Neural crest cell (in vitro differentiated cells): ENCODE measurements at regions not wholly inside any gene's neighbourhood (a gene's known extent, or its start where the extent isn't known, plus 50 kb on each side); places are given as distances from the start of the nearest gene placed in this dataset.

Source experiments
- DNase-seq: peaks from one replicate; pipeline ENCODE4 v3.0.0; 2021; ENCODE audit warnings: low read depth, mixed read lengths, low spot score
- H3K27ac Mint-ChIP-seq: one replicate; pipeline ENCODE4 v1.8.0; 2021; ENCODE audit warnings: mild to moderate bottlenecking, mixed read lengths; ENCODE audit not compliant: unreplicated experiment
- H3K27me3 Mint-ChIP-seq: 2 replicates; pipeline ENCODE4 v1.8.0; 2021; ENCODE audit warnings: low read depth, mild to moderate bottlenecking, mixed read lengths
- H3K36me3 Mint-ChIP-seq: 2 replicates; pipeline ENCODE4 v1.8.0; 2021; ENCODE audit warnings: low read depth, mild to moderate bottlenecking, mixed read lengths
- H3K4me1 Mint-ChIP-seq: 2 replicates; pipeline ENCODE4 v1.8.0; 2021; ENCODE audit warnings: mixed read lengths
- H3K4me3 Mint-ChIP-seq: one replicate; pipeline ENCODE4 v1.8.0; 2021; ENCODE audit warnings: mild to moderate bottlenecking, mixed read lengths
- H3K9me3 Mint-ChIP-seq: 2 replicates; pipeline ENCODE4 v1.8.0; 2021; ENCODE audit warnings: mixed read lengths
- TF ChIP-seq, protein P1 (sequence below): fragments of 200-600 bp; sonication (generic); conservative IDR thresholded peaks from 2 replicates; pipeline ENCODE4 v1.5.0; 2021; ENCODE audit warnings: antibody characterized with exemption, mild to moderate bottlenecking

DNA sequence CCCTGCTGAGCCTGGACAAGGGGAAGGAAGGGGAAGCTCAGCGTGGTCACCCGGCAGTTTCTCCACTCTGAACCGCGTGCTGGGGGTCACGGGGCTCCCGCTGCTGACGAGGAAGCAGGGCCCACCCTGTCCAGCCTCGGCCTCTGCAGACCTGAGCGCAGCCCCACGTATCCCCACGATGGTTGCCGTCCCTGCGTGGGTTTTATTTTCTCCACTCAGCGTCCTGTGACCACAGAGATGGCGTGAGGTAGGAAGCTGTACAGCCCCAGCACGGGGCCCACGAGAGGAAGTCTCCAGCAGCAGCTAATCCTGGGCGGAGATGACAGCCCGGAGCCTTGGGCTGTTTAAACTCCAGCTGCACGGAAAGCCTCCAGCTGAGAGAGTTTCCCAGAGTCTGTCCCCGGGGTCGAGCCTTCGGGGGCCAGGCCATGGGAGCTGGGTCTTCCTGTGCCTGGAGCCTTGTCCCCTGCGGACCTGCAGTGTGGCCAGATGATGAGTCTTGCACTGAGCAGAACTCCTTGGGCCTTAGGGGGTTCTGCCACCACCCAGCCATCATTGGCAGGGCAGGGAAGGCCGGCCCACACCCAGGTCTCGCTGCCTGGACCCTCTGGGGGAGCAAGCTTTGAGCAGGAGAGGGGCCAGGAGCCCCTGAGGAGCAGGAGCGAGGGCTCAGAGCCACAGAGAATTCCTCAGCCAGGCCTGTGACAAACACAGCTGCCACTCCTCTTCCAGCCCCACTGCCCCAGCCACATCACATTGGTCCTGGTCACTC lies 72.8 kb upstream of the FAM20C start:
- Mint-ChIP-seq H3K27ac (no peak overlapping the region), H3K9me3 (peaks cover 5% of the 10 kb centered on the region), H3K4me1 (peaks cover 10% of the 10 kb centered on the region), H3K27me3 (peaks cover 7% of the 10 kb centered on the region), H3K36me3 (no peaks in the 10 kb centered on the region), H3K4me3 (no peak overlapping the region)
- TF ChIP-seq, protein P1, sequence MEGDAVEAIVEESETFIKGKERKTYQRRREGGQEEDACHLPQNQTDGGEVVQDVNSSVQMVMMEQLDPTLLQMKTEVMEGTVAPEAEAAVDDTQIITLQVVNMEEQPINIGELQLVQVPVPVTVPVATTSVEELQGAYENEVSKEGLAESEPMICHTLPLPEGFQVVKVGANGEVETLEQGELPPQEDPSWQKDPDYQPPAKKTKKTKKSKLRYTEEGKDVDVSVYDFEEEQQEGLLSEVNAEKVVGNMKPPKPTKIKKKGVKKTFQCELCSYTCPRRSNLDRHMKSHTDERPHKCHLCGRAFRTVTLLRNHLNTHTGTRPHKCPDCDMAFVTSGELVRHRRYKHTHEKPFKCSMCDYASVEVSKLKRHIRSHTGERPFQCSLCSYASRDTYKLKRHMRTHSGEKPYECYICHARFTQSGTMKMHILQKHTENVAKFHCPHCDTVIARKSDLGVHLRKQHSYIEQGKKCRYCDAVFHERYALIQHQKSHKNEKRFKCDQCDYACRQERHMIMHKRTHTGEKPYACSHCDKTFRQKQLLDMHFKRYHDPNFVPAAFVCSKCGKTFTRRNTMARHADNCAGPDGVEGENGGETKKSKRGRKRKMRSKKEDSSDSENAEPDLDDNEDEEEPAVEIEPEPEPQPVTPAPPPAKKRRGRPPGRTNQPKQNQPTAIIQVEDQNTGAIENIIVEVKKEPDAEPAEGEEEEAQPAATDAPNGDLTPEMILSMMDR, result no peak
- no peak for DNase-seq

DNA sequence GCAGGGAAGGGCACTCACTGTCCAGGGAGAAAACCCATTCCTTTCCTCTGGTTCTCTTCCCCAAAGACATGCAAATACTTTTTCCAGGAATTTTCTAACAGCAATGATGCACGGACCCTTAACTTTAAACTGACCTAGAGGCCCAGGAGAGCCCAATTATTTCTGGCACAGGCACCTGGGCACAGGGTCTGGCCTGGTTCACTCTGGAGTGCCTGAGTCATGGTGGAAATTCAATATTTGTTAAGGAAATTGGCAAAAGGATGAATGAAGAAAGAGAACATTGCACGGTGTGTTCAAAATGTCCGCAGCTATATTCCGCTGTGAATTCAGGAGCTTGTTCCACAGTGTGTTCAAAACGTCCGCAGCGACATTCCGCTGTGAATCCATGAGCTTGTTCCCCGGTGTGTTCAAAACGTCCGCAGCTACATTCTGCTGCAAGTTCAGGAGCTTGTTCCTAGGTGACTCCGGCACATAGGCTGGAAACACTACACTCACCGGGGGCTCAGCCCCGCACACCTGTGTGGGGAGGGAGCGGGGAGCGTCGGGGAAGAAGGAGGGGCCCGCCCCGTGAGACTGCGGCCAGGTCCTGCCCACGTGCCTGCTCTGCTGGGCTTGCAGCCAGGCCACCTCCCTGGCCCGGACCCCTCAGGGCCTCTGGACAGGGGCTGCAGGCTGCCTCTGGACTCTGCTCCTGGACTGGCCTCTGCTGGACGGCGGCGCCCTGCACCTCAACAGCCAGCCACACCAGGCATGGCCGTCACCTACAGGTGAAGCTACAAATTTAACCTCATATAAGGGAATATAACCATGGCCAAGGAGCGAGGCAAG lies 72.0 kb upstream of the FAM20C start:
- H3K27ac Mint-ChIP-seq, result no peak overlapping the region

DNA sequence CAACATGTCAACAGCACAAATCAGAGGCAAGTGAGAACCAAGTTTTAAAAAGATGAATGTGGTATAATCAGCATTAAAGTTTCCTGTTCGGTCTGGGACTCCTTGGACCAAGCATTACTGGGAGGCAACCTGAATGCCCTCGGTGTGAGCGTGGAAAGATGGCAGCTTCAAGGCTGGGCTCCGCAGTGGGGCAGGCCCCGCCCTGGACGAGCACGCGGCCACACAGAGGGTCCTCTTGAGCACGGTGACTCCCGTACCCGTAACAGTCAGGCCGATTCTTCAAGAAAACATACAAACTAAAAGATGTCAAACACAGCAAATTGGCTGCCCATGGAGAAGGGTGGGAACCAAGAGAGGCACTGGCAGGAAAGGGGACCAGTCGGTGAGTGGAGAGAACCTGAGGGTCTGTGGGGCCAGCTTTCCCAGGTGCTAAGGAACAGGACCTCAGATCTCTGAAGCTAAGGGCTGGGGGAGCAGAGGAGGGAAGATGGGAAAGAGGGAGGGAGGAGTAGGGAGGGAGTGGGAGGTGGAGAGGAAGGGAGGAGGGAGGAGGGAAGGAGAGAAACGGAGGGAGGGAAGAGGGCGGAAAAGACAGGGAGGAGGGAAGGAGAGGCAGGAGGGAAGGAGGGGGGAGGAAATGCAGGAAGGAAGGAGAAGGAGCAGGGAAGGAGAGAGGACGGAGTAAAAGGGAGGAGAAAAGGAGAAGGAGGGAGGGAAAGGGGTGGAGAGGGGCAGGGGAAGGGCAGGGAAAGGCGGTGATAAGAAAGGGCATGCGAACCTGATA lies 71.2 kb upstream of the FAM20C start:
- no peak for DNase-seq
- no peaks in the 10 kb centered on the region for H3K36me3 Mint-ChIP-seq
- H3K27ac Mint-ChIP-seq, result no peak overlapping the region
- H3K27me3 Mint-ChIP-seq, result peaks cover 7% of the 10 kb centered on the region
- no peaks in the 10 kb centered on the region for H3K9me3 Mint-ChIP-seq
- H3K4me3 Mint-ChIP-seq, result no peak overlapping the region
- H3K4me1 Mint-ChIP-seq, result peaks cover 8% of the 10 kb centered on the region
- TF ChIP-seq, protein P1, result no peak

More for the DNA sequence above, 72.0 kb upstream of the FAM20C start:
- peaks cover 11% of the 10 kb centered on the region for H3K4me1 Mint-ChIP-seq
- TF ChIP-seq, protein P1, result no peak
- no peaks in the 10 kb centered on the region for H3K36me3 Mint-ChIP-seq
- peaks cover 2% of the 10 kb centered on the region for H3K9me3 Mint-ChIP-seq
- no peak for DNase-seq
- H3K4me3 Mint-ChIP-seq, result no peak overlapping the region
- peaks cover 7% of the 10 kb centered on the region for H3K27me3 Mint-ChIP-seq

DNA sequence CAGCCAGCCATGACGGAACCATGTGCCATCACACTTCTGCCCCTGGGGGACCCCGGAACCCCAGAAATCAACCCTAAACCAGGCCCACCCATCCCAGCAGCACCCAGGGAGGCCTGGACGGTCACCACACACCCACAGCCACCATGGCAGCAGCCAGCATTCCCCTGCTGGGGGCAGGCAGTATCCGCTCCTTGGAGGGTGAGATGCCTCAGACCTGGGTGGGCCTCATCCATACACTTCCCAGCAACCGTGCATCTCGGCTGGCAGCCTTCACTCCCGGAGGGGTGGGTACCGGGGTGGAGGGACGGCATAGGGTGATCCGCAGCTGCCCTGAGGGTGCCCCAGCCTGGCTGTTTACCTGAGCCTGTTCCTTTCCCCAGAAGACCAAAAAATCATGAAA lies 69.1 kb upstream of the FAM20C start:
- no peaks in the 10 kb centered on the region for H3K9me3 Mint-ChIP-seq
- peaks cover 8% of the 10 kb centered on the region for H3K4me1 Mint-ChIP-seq
- H3K36me3 Mint-ChIP-seq, result no peaks in the 10 kb centered on the region
- peaks cover 7% of the 10 kb centered on the region for H3K27me3 Mint-ChIP-seq
- TF ChIP-seq, protein P1, result no peak
- DNase-seq, result no peak
- H3K27ac Mint-ChIP-seq, result no peak overlapping the region
- no peak overlapping the region for H3K4me3 Mint-ChIP-seq

DNA sequence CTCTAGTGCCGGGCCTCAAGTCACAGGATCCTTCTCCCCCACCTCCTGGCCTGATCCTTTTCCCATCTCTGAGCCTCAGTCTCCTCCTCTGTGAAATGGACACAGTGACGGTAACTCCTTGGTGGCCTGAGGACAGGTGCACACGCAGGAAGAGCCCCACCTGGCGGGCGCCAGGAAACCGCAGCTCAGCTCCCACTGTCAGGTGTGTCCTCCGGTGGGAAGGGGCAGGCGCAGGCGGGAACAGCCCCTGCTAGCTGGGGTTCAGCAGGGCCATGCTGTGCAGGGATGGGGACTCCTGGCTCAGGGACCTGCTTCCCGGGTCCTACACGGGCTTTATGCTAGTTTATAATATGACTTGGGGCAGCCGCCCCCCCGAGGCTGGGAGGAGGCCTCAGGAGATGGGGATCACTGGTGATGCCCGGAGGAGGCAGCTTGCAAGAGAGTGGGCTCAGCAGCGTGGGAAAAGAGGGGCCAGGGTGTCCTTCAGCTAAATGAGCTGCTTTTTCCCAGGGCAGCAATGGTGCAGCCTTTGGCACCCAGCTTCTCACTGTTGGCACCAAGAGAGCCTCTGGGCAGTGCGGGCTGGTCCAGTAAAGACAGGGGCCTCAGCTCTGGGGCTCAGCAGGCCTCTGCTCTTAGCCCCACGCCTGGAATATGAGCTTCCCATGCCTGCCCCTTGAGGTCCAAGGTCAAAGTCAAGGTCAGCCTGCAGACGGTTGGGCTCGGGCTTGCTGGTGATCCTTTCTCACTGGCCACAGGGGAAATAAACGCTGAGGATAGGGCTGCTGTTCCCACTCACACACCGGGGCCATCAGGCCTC lies 68.0 kb upstream of the FAM20C start:
- Mint-ChIP-seq H3K9me3 (no peaks in the 10 kb centered on the region), H3K4me1 (peaks cover 8% of the 10 kb centered on the region), H3K36me3 (no peaks in the 10 kb centered on the region), H3K4me3 (no peak overlapping the region), H3K27me3 (peaks cover 7% of the 10 kb centered on the region), H3K27ac (no peak overlapping the region)
- DNase-seq, result no peak
- TF ChIP-seq, protein P1, result no peak
